Stomach (tissue), 4 donors: ENCODE measurements at regions not wholly inside any gene's neighbourhood (a gene's known extent, or its start where the extent isn't known, plus 50 kb on each side); places are given as distances from the start of the nearest gene placed in this dataset.

Experiments used
- EP300 ChIP-seq: sonication (generic); formaldehyde crosslinking; IDR thresholded peaks from one replicate; pipeline ENCODE4 v1.6.1; 2017; ENCODE audit warnings: antibody characterized with exemption
- POLR2A ChIP-seq, 4 donors: fragments of 450-650 bp; IDR thresholded peaks; one replicate each; pipeline ENCODE4 v1.6.1; 2016; ENCODE audit warnings: antibody characterized with exemption in 4 of 4, control low read depth in 2 of 4, mild to moderate bottlenecking in 1 of 4, moderate library complexity in 1 of 4
- POLR2AphosphoS5 ChIP-seq, 3 donors: sonication (generic); formaldehyde crosslinking; IDR thresholded peaks; one replicate each; pipeline ENCODE4 v1.6.1; 2016; ENCODE audit warnings: antibody characterized with exemption in 3 of 3
- TF ChIP-seq, protein P1 (sequence below), 7 experiments: fragments of 450-650 bp in 4 of 7; fragments of 200-600 bp in 3 of 7; sonication (generic) in 3 of 7; IDR thresholded peaks; one replicate each; pipeline ENCODE4 v1.5.1; 2016 to 2019; ENCODE audit warnings: antibody characterized with exemption in 7 of 7, control low read depth in 2 of 7, mild to moderate bottlenecking in 1 of 7

DNA sequence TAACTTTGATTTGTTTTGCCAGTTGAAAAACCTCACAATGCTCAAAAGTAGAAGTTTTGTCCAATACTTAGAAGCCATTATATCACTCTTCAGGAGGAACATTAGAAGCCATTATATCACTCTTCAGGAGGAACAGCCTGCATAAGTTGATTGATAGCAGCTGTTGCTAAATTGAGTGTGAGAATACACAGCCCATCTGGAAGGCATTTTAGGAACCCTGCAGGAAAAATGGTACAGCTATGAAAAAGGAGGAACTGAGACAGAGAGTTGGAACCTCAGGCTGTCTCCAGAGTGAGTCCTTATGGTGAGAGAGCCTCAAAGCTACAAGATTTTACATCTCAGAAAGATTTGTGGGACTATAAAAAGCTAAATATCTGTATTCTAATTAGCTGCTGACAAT is 207.0 kb downstream of the MYRFL start:
- TF ChIP-seq POLR2AphosphoS5 (IDR thresholded peaks at IDR 0.05), result no peak
- TF ChIP-seq, protein P1, sequence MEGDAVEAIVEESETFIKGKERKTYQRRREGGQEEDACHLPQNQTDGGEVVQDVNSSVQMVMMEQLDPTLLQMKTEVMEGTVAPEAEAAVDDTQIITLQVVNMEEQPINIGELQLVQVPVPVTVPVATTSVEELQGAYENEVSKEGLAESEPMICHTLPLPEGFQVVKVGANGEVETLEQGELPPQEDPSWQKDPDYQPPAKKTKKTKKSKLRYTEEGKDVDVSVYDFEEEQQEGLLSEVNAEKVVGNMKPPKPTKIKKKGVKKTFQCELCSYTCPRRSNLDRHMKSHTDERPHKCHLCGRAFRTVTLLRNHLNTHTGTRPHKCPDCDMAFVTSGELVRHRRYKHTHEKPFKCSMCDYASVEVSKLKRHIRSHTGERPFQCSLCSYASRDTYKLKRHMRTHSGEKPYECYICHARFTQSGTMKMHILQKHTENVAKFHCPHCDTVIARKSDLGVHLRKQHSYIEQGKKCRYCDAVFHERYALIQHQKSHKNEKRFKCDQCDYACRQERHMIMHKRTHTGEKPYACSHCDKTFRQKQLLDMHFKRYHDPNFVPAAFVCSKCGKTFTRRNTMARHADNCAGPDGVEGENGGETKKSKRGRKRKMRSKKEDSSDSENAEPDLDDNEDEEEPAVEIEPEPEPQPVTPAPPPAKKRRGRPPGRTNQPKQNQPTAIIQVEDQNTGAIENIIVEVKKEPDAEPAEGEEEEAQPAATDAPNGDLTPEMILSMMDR (IDR thresholded peaks at IDR 0.05), result no peak
- no peak for TF ChIP-seq EP300
- no peak for TF ChIP-seq POLR2A (IDR thresholded peaks at IDR 0.05)
